AG09309 (cell line): ENCODE measurements at regions not wholly inside any gene's neighbourhood (a gene's known extent, or its start where the extent isn't known, plus 50 kb on each side); places are given as distances from the start of the nearest gene placed in this dataset.

ENCODE experiments used
- DNase-seq: peaks from one replicate; pipeline ENCODE4 v3.0.0-alpha.2; 2010; ENCODE audit warnings: low read depth
- H3K4me3 ChIP-seq: 2 replicates; pipeline ENCODE4 v1.5.1; 2011; ENCODE audit warnings: mild to moderate bottlenecking, low read depth, low read length, moderate library complexity; ENCODE audit not compliant: control insufficient read depth
- TF ChIP-seq, protein P1 (sequence below): IDR thresholded peaks from 2 replicates; pipeline ENCODE4 v1.5.1; 2011; ENCODE audit warnings: mild to moderate bottlenecking, low read depth, low read length, inconsistent platforms; ENCODE audit not compliant: insufficient read depth, control insufficient read depth; ENCODE audit errors: missing control alignments

DNA sequence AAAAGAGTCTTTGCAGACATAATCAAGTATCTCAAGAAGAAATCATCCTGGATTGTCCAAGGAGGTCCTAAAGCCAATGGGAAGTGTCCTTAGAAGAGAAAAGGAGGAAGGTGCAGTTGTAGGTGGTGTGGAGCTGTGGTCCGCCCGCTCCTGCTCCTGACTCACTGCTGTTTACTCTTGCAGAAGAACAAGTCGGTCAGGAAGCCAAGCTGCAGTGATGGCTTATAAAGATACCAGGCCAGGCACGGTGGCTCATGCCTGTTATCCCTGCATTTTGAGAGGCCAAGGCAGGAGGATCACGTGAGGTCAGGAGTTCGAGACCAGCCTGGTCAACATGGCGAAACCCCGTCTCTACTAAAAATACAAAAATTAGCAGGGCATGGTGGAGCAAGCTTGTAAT lies 66.4 kb upstream of the ATP6AP2 start:
- DNase-seq: no peak
- TF ChIP-seq, protein P1, sequence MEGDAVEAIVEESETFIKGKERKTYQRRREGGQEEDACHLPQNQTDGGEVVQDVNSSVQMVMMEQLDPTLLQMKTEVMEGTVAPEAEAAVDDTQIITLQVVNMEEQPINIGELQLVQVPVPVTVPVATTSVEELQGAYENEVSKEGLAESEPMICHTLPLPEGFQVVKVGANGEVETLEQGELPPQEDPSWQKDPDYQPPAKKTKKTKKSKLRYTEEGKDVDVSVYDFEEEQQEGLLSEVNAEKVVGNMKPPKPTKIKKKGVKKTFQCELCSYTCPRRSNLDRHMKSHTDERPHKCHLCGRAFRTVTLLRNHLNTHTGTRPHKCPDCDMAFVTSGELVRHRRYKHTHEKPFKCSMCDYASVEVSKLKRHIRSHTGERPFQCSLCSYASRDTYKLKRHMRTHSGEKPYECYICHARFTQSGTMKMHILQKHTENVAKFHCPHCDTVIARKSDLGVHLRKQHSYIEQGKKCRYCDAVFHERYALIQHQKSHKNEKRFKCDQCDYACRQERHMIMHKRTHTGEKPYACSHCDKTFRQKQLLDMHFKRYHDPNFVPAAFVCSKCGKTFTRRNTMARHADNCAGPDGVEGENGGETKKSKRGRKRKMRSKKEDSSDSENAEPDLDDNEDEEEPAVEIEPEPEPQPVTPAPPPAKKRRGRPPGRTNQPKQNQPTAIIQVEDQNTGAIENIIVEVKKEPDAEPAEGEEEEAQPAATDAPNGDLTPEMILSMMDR: no peak
- H3K4me3 ChIP-seq: no peak overlapping the region

DNA sequence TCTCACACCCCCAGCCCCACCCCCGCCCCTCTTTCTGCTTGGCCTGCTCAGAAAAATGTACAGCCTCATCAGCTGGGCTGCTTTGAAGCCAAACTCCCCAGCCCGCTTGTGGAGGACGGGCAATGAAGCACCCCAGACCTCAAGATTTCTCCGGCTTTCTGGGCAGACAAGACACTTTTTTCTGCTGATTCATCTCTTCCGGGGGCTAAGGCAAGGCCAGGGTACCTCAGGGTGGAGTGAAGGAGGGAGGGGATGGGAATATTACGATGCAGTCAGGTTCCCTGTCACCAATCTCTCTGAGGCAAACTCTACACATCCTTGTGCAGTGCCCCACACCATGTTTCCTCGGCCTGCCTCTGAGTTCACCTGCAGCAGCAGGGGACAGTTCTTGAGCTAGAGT lies 66.9 kb upstream of the ATP6AP2 start:
- DNase-seq: no peak
- TF ChIP-seq, protein P1: no peak

DNA sequence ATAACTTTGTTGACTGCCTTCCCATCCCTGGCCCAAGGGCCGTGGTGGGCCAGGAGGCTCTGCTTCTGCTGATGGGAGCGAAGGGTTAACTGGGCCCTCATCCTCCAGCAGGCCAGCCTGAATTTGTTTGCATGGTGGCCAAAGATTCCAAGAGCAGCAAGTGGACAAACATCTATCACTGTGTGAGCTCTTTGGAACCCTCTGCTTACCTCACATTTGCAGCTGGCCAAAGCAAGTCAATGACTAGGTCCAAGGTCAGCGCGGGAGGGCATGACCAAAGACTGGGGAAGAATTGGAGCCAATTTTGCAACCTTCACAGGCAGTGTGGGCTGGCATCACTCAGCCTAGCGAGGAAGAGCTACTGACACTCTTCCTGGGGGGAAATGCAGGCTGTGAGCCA lies 67.8 kb upstream of the ATP6AP2 start:
- no peak for DNase-seq
- TF ChIP-seq, protein P1: no peak

More for the DNA sequence above, 66.9 kb upstream of the ATP6AP2 start:
- no peak overlapping the region for H3K4me3 ChIP-seq

DNA sequence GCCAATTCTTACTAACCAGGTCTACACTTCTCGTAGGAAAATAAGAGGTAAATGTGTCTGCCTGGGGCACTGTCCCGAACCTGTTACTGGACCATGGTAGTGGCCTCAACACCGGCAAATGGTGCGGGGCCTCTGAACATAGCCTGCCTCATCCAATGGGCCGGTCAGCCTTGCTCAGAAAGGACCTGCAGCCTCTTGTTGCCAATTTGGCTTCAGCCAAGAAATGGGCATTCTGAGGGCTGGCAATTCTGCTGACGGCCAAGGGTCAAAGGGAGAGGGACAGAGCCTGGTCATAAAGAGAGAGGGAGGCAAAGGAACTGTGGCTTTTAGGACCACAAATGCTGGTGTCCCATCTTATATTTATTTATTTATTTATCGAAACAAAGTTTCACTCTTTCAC lies 69.5 kb upstream of the ATP6AP2 start:
- TF ChIP-seq, protein P1: no peak
- DNase-seq: no peak
- no peak overlapping the region for H3K4me3 ChIP-seq

More for the DNA sequence above, 67.8 kb upstream of the ATP6AP2 start:
- no peak overlapping the region for H3K4me3 ChIP-seq

DNA sequence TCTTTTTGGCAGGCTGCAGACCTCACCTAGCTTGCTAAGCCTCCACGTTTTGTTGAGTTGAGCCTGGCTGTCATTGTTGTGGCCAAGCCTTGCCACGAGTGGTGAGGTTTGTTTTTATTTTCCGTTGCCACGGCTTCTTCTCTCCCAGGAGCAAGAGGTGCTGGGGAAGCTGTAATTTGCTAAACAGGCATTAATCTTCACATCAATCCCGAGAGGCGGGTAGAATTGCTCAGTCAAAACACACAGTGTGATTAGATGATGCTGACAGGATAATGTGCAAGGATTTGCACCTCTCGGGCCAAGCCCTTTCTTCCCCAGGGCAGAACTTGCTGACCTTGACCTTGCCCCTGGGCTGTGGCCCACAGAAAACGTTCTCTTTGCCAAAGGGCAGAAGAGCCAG lies 72.2 kb upstream of the ATP6AP2 start:
- no peak for DNase-seq
- TF ChIP-seq, protein P1: no peak
- H3K4me3 ChIP-seq: no peak overlapping the region

DNA sequence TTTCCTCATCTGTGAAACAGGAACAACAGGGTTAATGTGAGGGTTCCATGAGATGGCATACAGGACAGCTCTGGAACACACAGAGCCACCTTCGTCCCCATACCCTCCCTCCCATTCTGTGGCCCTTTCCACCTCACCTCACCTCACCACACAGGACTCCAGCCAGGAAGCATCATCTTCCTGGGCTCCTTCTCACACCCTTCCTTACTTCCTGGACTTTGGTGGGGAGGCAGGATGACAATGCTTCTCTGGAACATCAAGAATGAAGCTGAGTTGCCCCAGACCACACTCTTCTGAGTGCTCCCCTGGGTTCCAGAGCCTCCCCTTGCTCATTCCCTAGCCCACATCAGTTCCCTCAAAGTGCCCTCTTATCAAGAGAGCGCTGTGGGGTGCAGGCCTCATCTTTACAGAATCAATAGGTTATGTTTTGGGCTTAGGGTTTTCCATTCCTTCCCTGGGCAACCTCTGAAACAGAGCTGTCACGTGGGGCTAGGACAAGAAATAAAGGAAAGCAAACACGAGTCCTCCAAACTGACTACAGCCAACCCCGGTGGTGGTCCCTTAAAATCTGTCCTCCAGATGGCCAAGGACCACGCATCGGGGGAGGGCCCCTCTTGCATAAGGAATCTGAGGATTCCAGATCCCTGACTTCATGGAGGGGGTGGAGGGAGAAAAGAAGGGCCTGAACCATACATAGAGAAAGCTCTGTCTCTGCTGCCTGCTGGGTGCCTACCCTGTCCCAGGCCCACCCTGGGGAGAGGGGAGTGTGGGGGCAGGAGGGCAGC lies 74.4 kb upstream of the ATP6AP2 start:
- DNase-seq: no peak
- H3K4me3 ChIP-seq: no peak overlapping the region
- TF ChIP-seq, protein P1: no peak
